Peyer's patch (tissue), 4 donors: ENCODE measurements at regions not wholly inside any gene's neighbourhood (a gene's known extent, or its start where the extent isn't known, plus 50 kb on each side); places are given as distances from the start of the nearest gene placed in this dataset.

Source experiments
- DNase-seq, 3 donors: peaks; one replicate each; pipeline ENCODE4 v3.0.0-alpha.2; 2017 to 2019
- H3K27ac ChIP-seq, 4 donors: fragments of 200-600 bp; sonication (generic); one replicate each; pipeline ENCODE4 v1.5.1; 2016 to 2019
- H3K27me3 ChIP-seq, 2 donors: fragments of 200-600 bp; sonication (generic); one replicate each; pipeline ENCODE4 v1.5.1; 2019
- H3K36me3 ChIP-seq, 3 donors: fragments of 200-600 bp; sonication (generic); one replicate each; pipeline ENCODE4 v1.5.1; 2016 to 2019
- H3K4me1 ChIP-seq, 4 donors: fragments of 200-600 bp; sonication (generic); one replicate each; pipeline ENCODE4 v1.5.1; 2016 to 2019
- H3K4me3 ChIP-seq, 4 donors: fragments of 200-600 bp; sonication (generic); 1 replicate in 3 of 4; 2 replicates in 1 of 4; pipeline ENCODE4 v1.5.1; 2016 to 2019; ENCODE audit warnings: mild to moderate bottlenecking in 1 of 4
- H3K9me3 ChIP-seq, 4 donors: fragments of 200-600 bp; sonication (generic); one replicate each; pipeline ENCODE4 v1.5.1; 2016 to 2019; ENCODE audit warnings: mild to moderate bottlenecking in 1 of 4
- CTCF ChIP-seq, 6 experiments: fragments of 450-650 bp in 4 of 6; fragments of 200-600 bp in 2 of 6; sonication (generic) in 1 of 6; IDR thresholded peaks; one replicate each; pipeline ENCODE4 v1.5.1; 2017 to 2019; ENCODE audit warnings: antibody characterized with exemption in 6 of 6, mild to moderate bottlenecking in 3 of 6, moderate library complexity in 1 of 6
- POLR2A ChIP-seq, 2 donors: fragments of 450-650 bp; IDR thresholded peaks; one replicate each; pipeline ENCODE4 v1.5.1; 2017; ENCODE audit warnings: antibody characterized with exemption in 2 of 2, mild to moderate bottlenecking in 2 of 2, moderate library complexity in 2 of 2

GRCh38 chr6:115717472-115717871 is 343.2 kb downstream of the FRK start:
- no peak for TF ChIP-seq CTCF (IDR thresholded peaks at IDR 0.05)
- TF ChIP-seq POLR2A (IDR thresholded peaks at IDR 0.05) = no peak
- H3K4me3 ChIP-seq = no peak overlapping the region
- no peaks in the 10 kb centered on the region for H3K9me3 ChIP-seq
- no peak for DNase-seq
- no peaks in the 10 kb centered on the region for H3K36me3 ChIP-seq
- no peaks in the 10 kb centered on the region for H3K4me1 ChIP-seq
- no peaks in the 10 kb centered on the region for H3K27me3 ChIP-seq
- H3K27ac ChIP-seq = no peak overlapping the region

GRCh38 chr6:115717062-115717461 is 343.6 kb downstream of the FRK start:
- TF ChIP-seq CTCF (IDR thresholded peaks at IDR 0.05) (no peak), POLR2A (IDR thresholded peaks at IDR 0.05) (no peak)
- DNase-seq = no peak
- H3K27ac ChIP-seq = no peak overlapping the region
- H3K36me3 ChIP-seq = no peaks in the 10 kb centered on the region
- H3K4me3 ChIP-seq = no peak overlapping the region
- no peaks in the 10 kb centered on the region for H3K9me3 ChIP-seq
- no peaks in the 10 kb centered on the region for H3K4me1 ChIP-seq
- no peaks in the 10 kb centered on the region for H3K27me3 ChIP-seq

DNA sequence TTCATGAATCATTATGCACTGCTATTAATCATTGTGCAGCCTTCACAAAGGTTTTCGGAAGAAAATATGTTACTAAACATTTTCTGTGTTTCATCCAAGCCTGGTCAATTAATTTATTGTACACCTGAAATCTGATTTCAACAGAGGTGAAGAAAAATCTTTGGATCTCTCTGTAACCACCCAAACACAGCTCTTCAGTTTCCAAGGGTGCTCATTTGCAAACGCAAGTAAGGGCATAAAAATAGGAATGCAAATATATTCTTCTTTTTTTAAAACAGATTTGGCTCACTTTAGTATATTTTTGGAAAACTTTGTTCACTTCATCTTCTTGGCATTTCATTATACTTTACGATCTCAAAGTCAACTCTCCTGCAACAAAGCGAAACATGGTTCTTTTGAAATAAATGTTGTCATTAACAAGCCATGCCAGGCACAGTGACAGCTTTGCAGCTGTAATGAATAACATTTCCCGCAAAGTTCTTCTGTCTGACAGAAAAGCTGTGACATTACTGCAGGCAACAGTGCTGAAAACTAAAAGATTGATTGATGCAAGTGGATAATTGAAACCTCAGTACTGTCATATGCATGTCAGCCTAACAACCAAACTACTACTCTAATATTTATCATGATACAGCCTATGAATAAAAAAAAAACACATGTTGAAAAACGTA is 348.3 kb downstream of the FRK start:
- Histone ChIP-seq H3K4me1 (no peaks in the 10 kb centered on the region), H3K36me3 (no peaks in the 10 kb centered on the region), H3K4me3 (no peak overlapping the region), H3K27ac (no peak overlapping the region), H3K27me3 (no peaks in the 10 kb centered on the region), H3K9me3 (no peaks in the 10 kb centered on the region)
- DNase-seq = no peak
- no peak for TF ChIP-seq POLR2A (IDR thresholded peaks at IDR 0.05)
- no peak for TF ChIP-seq CTCF (IDR thresholded peaks at IDR 0.05)

DNA sequence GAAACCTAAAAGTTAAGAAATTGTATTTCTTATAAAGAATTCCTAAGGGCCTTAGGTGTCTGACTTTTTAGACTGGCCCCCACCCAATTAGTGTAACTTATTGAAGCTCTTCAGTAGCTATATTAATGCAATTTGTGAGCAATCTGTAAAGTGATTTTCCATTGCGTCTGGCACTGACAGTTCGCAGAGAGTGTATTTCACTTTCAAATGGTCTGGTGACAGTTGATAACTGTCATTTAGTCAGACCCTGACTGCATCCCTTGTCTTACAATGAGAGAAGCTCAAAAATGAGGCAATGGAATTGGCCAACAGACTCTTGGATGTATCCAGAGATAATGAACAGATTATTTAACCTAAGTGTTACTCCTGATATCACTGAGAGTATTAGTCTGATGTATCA is 351.8 kb downstream of the FRK start:
- H3K27me3 ChIP-seq = no peaks in the 10 kb centered on the region
- no peak for TF ChIP-seq POLR2A (IDR thresholded peaks at IDR 0.05)
- TF ChIP-seq CTCF (IDR thresholded peaks at IDR 0.05) = no peak
- no peaks in the 10 kb centered on the region for H3K4me1 ChIP-seq
- no peak overlapping the region for H3K4me3 ChIP-seq
- DNase-seq = no peak
- H3K36me3 ChIP-seq = no peaks in the 10 kb centered on the region
- no peaks in the 10 kb centered on the region for H3K9me3 ChIP-seq
- no peak overlapping the region for H3K27ac ChIP-seq

DNA sequence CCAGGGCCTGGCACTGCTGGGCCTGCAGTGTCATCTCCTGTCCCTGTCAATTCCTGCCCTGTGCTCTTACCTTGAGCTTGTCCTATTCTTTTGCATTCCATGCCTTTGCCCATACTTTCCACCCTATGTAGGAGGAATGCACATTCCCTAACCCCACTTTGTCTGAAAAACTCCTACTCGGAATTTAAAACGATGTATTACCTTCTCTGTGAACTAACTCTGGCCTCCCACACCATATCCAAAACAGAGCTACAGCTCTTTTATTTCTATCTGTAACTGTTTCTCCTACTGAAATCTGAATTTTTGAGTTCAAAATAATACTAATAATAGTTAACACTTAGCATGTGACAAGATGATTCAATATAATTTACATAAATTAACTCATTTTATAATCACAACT is 353.7 kb downstream of the FRK start:
- Histone ChIP-seq H3K36me3 (no peaks in the 10 kb centered on the region), H3K4me3 (no peak overlapping the region), H3K4me1 (no peaks in the 10 kb centered on the region), H3K27ac (no peak overlapping the region), H3K9me3 (no peaks in the 10 kb centered on the region), H3K27me3 (no peaks in the 10 kb centered on the region)
- DNase-seq = no peak
- TF ChIP-seq POLR2A (IDR thresholded peaks at IDR 0.05) (no peak), CTCF (IDR thresholded peaks at IDR 0.05) (no peak)

DNA sequence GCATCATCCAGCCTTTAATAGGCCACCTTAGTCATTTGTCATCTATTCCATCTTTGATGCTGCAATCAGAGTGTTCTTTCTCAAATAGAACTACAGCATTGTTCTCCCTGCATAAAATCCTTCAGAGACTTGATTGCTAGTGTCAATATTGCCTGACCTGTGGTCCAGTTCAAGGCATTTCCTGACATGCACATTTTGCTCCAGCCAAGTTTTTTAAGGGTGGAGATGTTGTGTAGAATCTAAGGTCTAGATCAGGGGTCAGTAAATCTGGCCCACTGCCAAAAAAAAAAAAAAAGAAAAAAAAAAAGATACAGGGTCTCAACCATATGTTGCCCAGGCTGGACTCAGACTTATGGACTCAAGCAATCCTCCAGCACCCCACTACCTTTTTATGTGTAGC is 354.4 kb downstream of the FRK start:
- no peaks in the 10 kb centered on the region for H3K9me3 ChIP-seq
- no peaks in the 10 kb centered on the region for H3K4me1 ChIP-seq
- H3K27ac ChIP-seq = no peak overlapping the region
- TF ChIP-seq POLR2A (IDR thresholded peaks at IDR 0.05) = no peak
- no peak for TF ChIP-seq CTCF (IDR thresholded peaks at IDR 0.05)
- no peak for DNase-seq
- H3K36me3 ChIP-seq = no peaks in the 10 kb centered on the region
- H3K27me3 ChIP-seq = no peaks in the 10 kb centered on the region
- H3K4me3 ChIP-seq = no peak overlapping the region
